IPS-20b (cell line): ENCODE measurements at regions not wholly inside any gene's neighbourhood (a gene's known extent, or its start where the extent isn't known, plus 50 kb on each side); places are given as distances from the start of the nearest gene placed in this dataset.
"Not testable (repeated sequence)": the region's sequence is repeated elsewhere in the genome, so short reads cannot be mapped to it uniquely, and the experiment has no call there.

Experiments used
- H3K27ac ChIP-seq: one replicate; pipeline ENCODE4 v1.5.1; 2013; ENCODE audit warnings: low read length
- H3K27me3 ChIP-seq: 2 replicates; pipeline ENCODE4 v1.6.1; 2013; ENCODE audit warnings: mild to moderate bottlenecking, low read length, inconsistent platforms; ENCODE audit not compliant: insufficient read depth
- H3K36me3 ChIP-seq: 2 replicates; pipeline ENCODE4 v1.6.1; 2013; ENCODE audit warnings: low read depth, mild to moderate bottlenecking, inconsistent platforms, low read length, moderate library complexity; ENCODE audit not compliant: insufficient read depth
- H3K4me1 ChIP-seq: 2 replicates; pipeline ENCODE4 v1.6.1; 2013; ENCODE audit warnings: mild to moderate bottlenecking, control low read depth, inconsistent platforms, low read length, moderate library complexity; ENCODE audit not compliant: insufficient read depth
- H3K4me3 ChIP-seq: 2 replicates; pipeline ENCODE4 v1.5.1; 2013; ENCODE audit warnings: mild to moderate bottlenecking, low read length, inconsistent platforms
- H3K9ac ChIP-seq: 2 replicates; pipeline ENCODE4 v1.6.1; 2013; ENCODE audit warnings: low read depth, mild to moderate bottlenecking, inconsistent platforms, low read length, moderate library complexity
- H3K9me3 ChIP-seq: 2 replicates; pipeline ENCODE4 v1.6.1; 2013; ENCODE audit warnings: mild to moderate bottlenecking, low read depth, low read length, inconsistent platforms; ENCODE audit not compliant: insufficient read depth

- H3K36me3 ChIP-seq, result no peaks in the 10 kb centered on the region
- H3K27ac ChIP-seq, result peak overlapping the region; percentile 69
- H3K27me3 ChIP-seq, result no peaks in the 10 kb centered on the region
- H3K4me1 ChIP-seq, result peaks cover 34% of the 10 kb centered on the region
- peak overlapping the region; percentile 47; the same call in 1 of the 2 replicates for H3K4me3 ChIP-seq
- peak overlapping the region; percentile 49; the same call in 1 of the 2 replicates for H3K9ac ChIP-seq
- no peaks in the 10 kb centered on the region for H3K9me3 ChIP-seq
These were observed 386.0 kb upstream of the NECTIN3 start for GRCh38 chr3:110685630-110686029.

GRCh38 chr3:110686701-110687100 is 384.9 kb upstream of the NECTIN3 start:
- peak overlapping the region; percentile 49; the same call in 1 of the 2 replicates for H3K9ac ChIP-seq
- peak overlapping the region; percentile 69 for H3K27ac ChIP-seq
- H3K4me3 ChIP-seq, result no peak overlapping the region
- peaks cover 34% of the 10 kb centered on the region for H3K4me1 ChIP-seq
- no peaks in the 10 kb centered on the region for H3K9me3 ChIP-seq
- H3K27me3 ChIP-seq, result no peaks in the 10 kb centered on the region
- H3K36me3 ChIP-seq, result no peaks in the 10 kb centered on the region

- H3K36me3 ChIP-seq, result no peaks in the 10 kb centered on the region
- H3K9ac ChIP-seq, result no peak overlapping the region
- peak overlapping the region; percentile 69 for H3K27ac ChIP-seq
- no peaks in the 10 kb centered on the region for H3K27me3 ChIP-seq
- no peak overlapping the region for H3K4me3 ChIP-seq
- peaks cover 34% of the 10 kb centered on the region for H3K4me1 ChIP-seq
- no peaks in the 10 kb centered on the region for H3K9me3 ChIP-seq
These were observed 384.5 kb upstream of the NECTIN3 start for GRCh38 chr3:110687138-110687537.

- no peak overlapping the region for H3K9ac ChIP-seq
- H3K9me3 ChIP-seq, result no peaks in the 10 kb centered on the region
- no peaks in the 10 kb centered on the region for H3K27me3 ChIP-seq
- H3K4me1 ChIP-seq, result no peaks in the 10 kb centered on the region
- no peaks in the 10 kb centered on the region for H3K36me3 ChIP-seq
- H3K4me3 ChIP-seq, result no peak overlapping the region
- H3K27ac ChIP-seq, result no peak overlapping the region
These were observed 373.7 kb upstream of the NECTIN3 start for GRCh38 chr3:110697961-110698360.

- not testable (repeated sequence) for H3K4me1 ChIP-seq, H3K27me3 ChIP-seq, H3K27ac ChIP-seq, H3K4me3 ChIP-seq, H3K9ac ChIP-seq, H3K36me3 ChIP-seq, H3K9me3 ChIP-seq
These were observed 367.3 kb upstream of the NECTIN3 start for GRCh38 chr3:110704332-110704731.

GRCh38 chr3:110708156-110708555 is 363.5 kb upstream of the NECTIN3 start:
- Histone ChIP-seq H3K27ac (no peak overlapping the region), H3K27me3 (no peaks in the 10 kb centered on the region), H3K36me3 (no peaks in the 10 kb centered on the region), H3K9me3 (peaks cover 10% of the 10 kb centered on the region), H3K9ac (no peak overlapping the region), H3K4me1 (peaks cover 23% of the 10 kb centered on the region), H3K4me3 (no peak overlapping the region)

GRCh38 chr3:110710156-110710555 is 361.5 kb upstream of the NECTIN3 start:
- no peaks in the 10 kb centered on the region for H3K27me3 ChIP-seq
- no peak overlapping the region for H3K4me3 ChIP-seq
- no peak overlapping the region for H3K9ac ChIP-seq
- no peak overlapping the region for H3K27ac ChIP-seq
- peaks cover 29% of the 10 kb centered on the region for H3K4me1 ChIP-seq
- H3K36me3 ChIP-seq, result no peaks in the 10 kb centered on the region
- peaks cover 6% of the 10 kb centered on the region for H3K9me3 ChIP-seq

GRCh38 chr3:110710603-110711002 is 361.0 kb upstream of the NECTIN3 start:
- no peaks in the 10 kb centered on the region for H3K27me3 ChIP-seq
- no peak overlapping the region for H3K27ac ChIP-seq
- peaks cover 6% of the 10 kb centered on the region for H3K9me3 ChIP-seq
- no peak overlapping the region for H3K4me3 ChIP-seq
- no peak overlapping the region for H3K9ac ChIP-seq
- H3K36me3 ChIP-seq, result no peaks in the 10 kb centered on the region
- peaks cover 29% of the 10 kb centered on the region for H3K4me1 ChIP-seq

- Histone ChIP-seq H3K27ac (no peak overlapping the region), H3K9ac (no peak overlapping the region), H3K27me3 (no peaks in the 10 kb centered on the region), H3K4me1 (peaks cover 29% of the 10 kb centered on the region), H3K4me3 (no peak overlapping the region), H3K36me3 (no peaks in the 10 kb centered on the region), H3K9me3 (no peaks in the 10 kb centered on the region; the same call in 1 of the 2 replicates)
These were observed 360.3 kb upstream of the NECTIN3 start for GRCh38 chr3:110711130-110711832.

- Histone ChIP-seq H3K27ac (no peak overlapping the region), H3K4me1 (peaks cover 29% of the 10 kb centered on the region), H3K27me3 (no peaks in the 10 kb centered on the region), H3K9ac (no peak overlapping the region), H3K36me3 (no peaks in the 10 kb centered on the region), H3K4me3 (no peak overlapping the region), H3K9me3 (no peaks in the 10 kb centered on the region)
These were observed 359.6 kb upstream of the NECTIN3 start for GRCh38 chr3:110711851-110712516.

GRCh38 chr3:110727056-110727455 is 344.6 kb upstream of the NECTIN3 start:
- Histone ChIP-seq H3K4me1 (no peaks in the 10 kb centered on the region), H3K27me3 (no peaks in the 10 kb centered on the region), H3K9me3 (no peaks in the 10 kb centered on the region; the same call in 1 of the 2 replicates), H3K27ac (no peak overlapping the region), H3K4me3 (no peak overlapping the region), H3K9ac (no peak overlapping the region), H3K36me3 (no peaks in the 10 kb centered on the region)

GRCh38 chr3:110731148-110731547 is 340.5 kb upstream of the NECTIN3 start:
- H3K36me3 ChIP-seq, result no peaks in the 10 kb centered on the region
- H3K9me3 ChIP-seq, result no peaks in the 10 kb centered on the region; the same call in 1 of the 2 replicates
- no peaks in the 10 kb centered on the region for H3K4me1 ChIP-seq
- no peak overlapping the region for H3K4me3 ChIP-seq
- no peak overlapping the region for H3K9ac ChIP-seq
- H3K27ac ChIP-seq, result no peak overlapping the region
- H3K27me3 ChIP-seq, result no peaks in the 10 kb centered on the region
